ENCODE measurements at regions not wholly inside any gene's neighbourhood (a gene's known extent, or its start where the extent isn't known, plus 50 kb on each side); places are given as distances from the start of the nearest gene placed in this dataset.

- no peak for DNase-seq
Observed at GRCh38 chr13:80571346-80572307, 230.7 kb upstream of the SPRY2 start.

- DNase-seq = no peak
Observed at GRCh38 chr13:80563439-80563838, 222.5 kb upstream of the SPRY2 start.

- no peak for DNase-seq
Observed at GRCh38 chr13:80562433-80563156, 221.7 kb upstream of the SPRY2 start.

- no peak for DNase-seq
Observed at GRCh38 chr13:80560609-80561008, 219.7 kb upstream of the SPRY2 start.

- no peak for DNase-seq
Observed at GRCh38 chr13:80559944-80560343, 219.0 kb upstream of the SPRY2 start.

- no peak for DNase-seq
Observed at GRCh38 chr13:80558074-80558473, 217.1 kb upstream of the SPRY2 start.

GRCh38 chr13:80555796-80556678 is 215.1 kb upstream of the SPRY2 start:
- DNase-seq = no peak

- no peak for DNase-seq
Observed at GRCh38 chr13:80552851-80553440, 212.0 kb upstream of the SPRY2 start.

- DNase-seq = no peak
Observed at GRCh38 chr13:80551650-80552497, 210.9 kb upstream of the SPRY2 start.

- DNase-seq = no peak
Observed at GRCh38 chr13:80550971-80551441, 210.1 kb upstream of the SPRY2 start.

GRCh38 chr13:80548915-80549314 is 208.0 kb upstream of the SPRY2 start:
- DNase-seq = no peak

- DNase-seq = no peak
Observed at GRCh38 chr13:80547885-80548825, 207.2 kb upstream of the SPRY2 start.

GRCh38 chr13:80547341-80547740 is 206.4 kb upstream of the SPRY2 start:
- no peak for DNase-seq

- DNase-seq = no peak
Observed at GRCh38 chr13:80533175-80533574, 192.2 kb upstream of the SPRY2 start.

GRCh38 chr13:80530902-80531301 is 190.0 kb upstream of the SPRY2 start:
- DNase-seq = no peak

GRCh38 chr13:80530191-80530590 is 189.3 kb upstream of the SPRY2 start:
- DNase-seq = no peak

GRCh38 chr13:80529734-80530133 is 188.8 kb upstream of the SPRY2 start:
- DNase-seq = no peak

GRCh38 chr13:80528733-80529132 is 187.8 kb upstream of the SPRY2 start:
- DNase-seq = no peak

- no peak for DNase-seq
Observed at GRCh38 chr13:80527400-80527799, 186.5 kb upstream of the SPRY2 start.
